ENCODE measurements at regions not wholly inside any gene's neighbourhood (a gene's known extent, or its start where the extent isn't known, plus 50 kb on each side); places are given as distances from the start of the nearest gene placed in this dataset.
"Not testable (repeated sequence)": the region's sequence is repeated elsewhere in the genome, so short reads cannot be mapped to it uniquely, and the experiment has no call there.

DNA sequence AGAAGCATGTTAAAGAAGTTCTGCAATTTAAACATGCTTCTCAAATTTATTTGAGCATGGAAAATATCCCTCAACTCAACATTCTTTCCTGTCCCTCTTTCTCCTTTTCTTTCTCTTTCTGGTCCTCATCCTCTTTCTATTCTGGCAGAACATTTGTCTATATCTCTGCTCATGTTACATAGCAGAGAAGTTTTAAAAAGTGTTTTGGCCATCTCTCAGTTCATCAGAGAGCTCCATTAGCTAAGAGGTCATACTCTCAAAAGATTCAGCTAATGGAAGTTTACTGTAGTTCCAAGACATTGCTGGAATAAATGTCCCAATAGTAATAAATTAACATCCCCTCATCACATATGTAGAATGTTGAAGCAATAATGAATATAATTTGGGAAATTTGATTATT, 53.5 kb downstream of the XCL2 start:
- Histone ChIP-seq H3K4me1 (ENCODE audit: control insufficient read depth, insufficient read depth, low read length, poor library complexity, severe bottlenecking) (no peaks in the 10 kb centered on the region), H3K27me3 (replicated peaks; ENCODE audit: control insufficient read depth, insufficient read depth, low read length, poor library complexity, severe bottlenecking) (no peaks in the 10 kb centered on the region), H3K9me3 (ENCODE audit: control insufficient read depth, low read length) (no peaks in the 10 kb centered on the region), H3K27ac (ENCODE audit: insufficient read depth, low read length, poor library complexity, severe bottlenecking) (no peak overlapping the region), H3K36me3 (ENCODE audit: control insufficient read depth, insufficient read depth, low read length) (no peaks in the 10 kb centered on the region), H3K4me3 (ENCODE audit: insufficient read depth, low read depth, low read length, poor library complexity, severe bottlenecking) (no peak overlapping the region)
- no peak for DNase-seq

- H3K4me3 ChIP-seq (ENCODE audit: insufficient read depth, low read depth, low read length, poor library complexity, severe bottlenecking): no peak overlapping the region
- no peaks in the 10 kb centered on the region for H3K27me3 ChIP-seq (replicated peaks; ENCODE audit: control insufficient read depth, insufficient read depth, low read length, poor library complexity, severe bottlenecking)
- H3K9me3 ChIP-seq (ENCODE audit: control insufficient read depth, low read length): no peaks in the 10 kb centered on the region
- peaks cover 8% of the 10 kb centered on the region for H3K4me1 ChIP-seq (ENCODE audit: control insufficient read depth, insufficient read depth, low read length, poor library complexity, severe bottlenecking)
- no peak for DNase-seq
- H3K36me3 ChIP-seq (ENCODE audit: control insufficient read depth, insufficient read depth, low read length): no peaks in the 10 kb centered on the region
- H3K27ac ChIP-seq (ENCODE audit: insufficient read depth, low read length, poor library complexity, severe bottlenecking): no peak overlapping the region
Observed at GRCh38 chr1:168488138-168488537, 55.7 kb downstream of the XCL2 start.

DNA sequence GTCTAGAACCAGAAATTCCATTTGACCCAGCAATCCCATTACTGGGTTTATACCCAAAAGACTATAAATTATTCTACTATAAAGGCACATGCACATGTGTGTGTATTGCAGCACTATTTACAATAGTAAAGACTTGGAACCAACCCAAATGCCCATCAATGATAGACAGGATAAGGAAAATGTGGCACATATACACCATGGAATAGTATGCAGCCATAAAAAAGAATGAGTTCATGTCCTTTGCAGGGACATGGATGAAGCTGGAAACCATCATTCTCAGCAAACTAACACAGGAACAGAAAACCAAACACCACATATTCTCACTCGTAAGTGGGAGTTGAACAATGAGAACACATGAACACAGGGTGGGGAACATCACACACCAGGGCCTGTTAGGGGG, 57.0 kb downstream of the XCL2 start:
- H3K27me3 ChIP-seq (replicated peaks; ENCODE audit: control insufficient read depth, insufficient read depth, low read length, poor library complexity, severe bottlenecking); H3K9me3 ChIP-seq (ENCODE audit: control insufficient read depth, low read length); DNase-seq; H3K4me1 ChIP-seq (ENCODE audit: control insufficient read depth, insufficient read depth, low read length, poor library complexity, severe bottlenecking); H3K27ac ChIP-seq (ENCODE audit: insufficient read depth, low read length, poor library complexity, severe bottlenecking); H3K36me3 ChIP-seq (ENCODE audit: control insufficient read depth, insufficient read depth, low read length); H3K4me3 ChIP-seq (ENCODE audit: insufficient read depth, low read depth, low read length, poor library complexity, severe bottlenecking): not testable (repeated sequence)

DNA sequence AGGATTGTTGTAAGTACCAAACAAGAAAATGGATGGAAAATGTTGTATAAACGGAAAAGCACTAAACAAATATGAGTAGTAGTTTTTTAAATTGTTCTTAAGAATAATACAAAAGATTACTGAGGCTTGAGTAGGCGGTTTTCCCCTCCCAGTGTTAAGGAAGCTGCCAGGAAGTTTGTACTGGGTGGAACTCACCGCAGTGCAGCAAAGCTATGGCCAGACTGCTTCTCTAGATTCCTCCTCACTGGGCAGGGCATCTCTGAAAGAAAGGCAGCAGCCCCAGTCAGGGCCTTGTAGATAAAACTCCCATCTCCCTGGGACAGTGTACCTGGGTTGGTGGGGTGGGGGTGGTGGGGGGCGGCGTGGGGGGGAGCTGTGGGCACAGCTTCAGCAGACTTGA, 58.7 kb downstream of the XCL2 start:
- no peak for DNase-seq
- H3K27ac ChIP-seq (ENCODE audit: insufficient read depth, low read length, poor library complexity, severe bottlenecking): peak overlapping the region; percentile 37

DNA sequence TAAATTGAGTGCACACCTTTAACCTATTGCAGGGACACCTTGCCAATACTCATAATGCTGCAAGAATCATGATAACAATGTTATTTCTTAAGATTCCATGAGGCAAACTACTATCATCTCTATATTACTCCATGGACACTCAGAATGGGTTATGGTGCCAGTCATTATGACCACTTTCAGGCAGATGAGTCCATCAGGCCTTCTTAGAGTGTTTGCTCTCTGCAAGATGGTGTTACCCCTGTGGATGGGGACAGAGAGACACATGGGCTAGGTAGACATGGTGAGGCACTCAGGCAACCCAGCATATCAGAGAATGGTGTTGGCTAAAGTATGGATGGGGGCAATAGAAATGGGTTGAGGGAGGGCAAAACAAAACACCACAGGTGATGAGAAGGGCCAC, 59.7 kb downstream of the XCL2 start:
- no peak overlapping the region for H3K27ac ChIP-seq (ENCODE audit: insufficient read depth, low read length, poor library complexity, severe bottlenecking)
- H3K4me1 ChIP-seq (ENCODE audit: control insufficient read depth, insufficient read depth, low read length, poor library complexity, severe bottlenecking): peaks cover 8% of the 10 kb centered on the region

More for the DNA sequence above, 58.7 kb downstream of the XCL2 start:
- Histone ChIP-seq H3K4me1 (ENCODE audit: control insufficient read depth, insufficient read depth, low read length, poor library complexity, severe bottlenecking) (peaks cover 8% of the 10 kb centered on the region), H3K4me3 (ENCODE audit: insufficient read depth, low read depth, low read length, poor library complexity, severe bottlenecking) (no peak overlapping the region), H3K9me3 (ENCODE audit: control insufficient read depth, low read length) (no peaks in the 10 kb centered on the region), H3K27me3 (replicated peaks; ENCODE audit: control insufficient read depth, insufficient read depth, low read length, poor library complexity, severe bottlenecking) (no peaks in the 10 kb centered on the region), H3K36me3 (ENCODE audit: control insufficient read depth, insufficient read depth, low read length) (no peaks in the 10 kb centered on the region)

GRCh38 chr1:168483539-168483938, 60.3 kb downstream of the XCL2 start:
- Histone ChIP-seq H3K4me1 (ENCODE audit: control insufficient read depth, insufficient read depth, low read length, poor library complexity, severe bottlenecking) (peaks cover 8% of the 10 kb centered on the region), H3K27ac (ENCODE audit: insufficient read depth, low read length, poor library complexity, severe bottlenecking) (no peak overlapping the region), H3K27me3 (replicated peaks; ENCODE audit: control insufficient read depth, insufficient read depth, low read length, poor library complexity, severe bottlenecking) (no peaks in the 10 kb centered on the region), H3K9me3 (ENCODE audit: control insufficient read depth, low read length) (no peaks in the 10 kb centered on the region), H3K36me3 (ENCODE audit: control insufficient read depth, insufficient read depth, low read length) (no peaks in the 10 kb centered on the region), H3K4me3 (ENCODE audit: insufficient read depth, low read depth, low read length, poor library complexity, severe bottlenecking) (no peak overlapping the region)
- DNase-seq: no peak

More for the DNA sequence above, 59.7 kb downstream of the XCL2 start:
- no peaks in the 10 kb centered on the region for H3K36me3 ChIP-seq (ENCODE audit: control insufficient read depth, insufficient read depth, low read length)
- no peaks in the 10 kb centered on the region for H3K9me3 ChIP-seq (ENCODE audit: control insufficient read depth, low read length)
- no peak overlapping the region for H3K4me3 ChIP-seq (ENCODE audit: insufficient read depth, low read depth, low read length, poor library complexity, severe bottlenecking)
- H3K27me3 ChIP-seq (replicated peaks; ENCODE audit: control insufficient read depth, insufficient read depth, low read length, poor library complexity, severe bottlenecking): no peaks in the 10 kb centered on the region
- DNase-seq: no peak

DNA sequence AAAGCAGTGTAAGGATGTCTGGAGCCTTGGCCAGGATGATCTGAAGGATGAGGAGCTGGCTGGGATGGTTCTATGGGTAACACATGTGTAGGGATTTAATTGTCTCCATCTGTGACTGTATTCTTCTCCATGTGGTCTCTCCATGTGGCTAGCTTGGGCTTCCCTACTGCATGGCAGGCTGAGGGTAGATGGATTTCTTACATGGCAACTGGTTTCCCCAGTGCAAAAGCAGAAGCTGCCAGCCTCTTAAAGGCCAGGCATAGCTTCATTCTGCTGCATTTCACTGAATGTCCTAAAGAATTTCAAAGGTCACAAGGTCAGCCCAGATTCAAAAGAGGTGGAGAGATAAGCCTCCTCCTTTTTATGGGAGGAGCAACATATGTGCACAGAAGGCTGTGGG, 61.7 kb downstream of the XCL2 start:
- no peaks in the 10 kb centered on the region for H3K9me3 ChIP-seq (ENCODE audit: control insufficient read depth, low read length)
- peaks cover 13% of the 10 kb centered on the region for H3K4me1 ChIP-seq (ENCODE audit: control insufficient read depth, insufficient read depth, low read length, poor library complexity, severe bottlenecking)
- no peak for DNase-seq
- H3K4me3 ChIP-seq (ENCODE audit: insufficient read depth, low read depth, low read length, poor library complexity, severe bottlenecking): no peak overlapping the region
- no peak overlapping the region for H3K27ac ChIP-seq (ENCODE audit: insufficient read depth, low read length, poor library complexity, severe bottlenecking)
- no peaks in the 10 kb centered on the region for H3K27me3 ChIP-seq (replicated peaks; ENCODE audit: control insufficient read depth, insufficient read depth, low read length, poor library complexity, severe bottlenecking)
- H3K36me3 ChIP-seq (ENCODE audit: control insufficient read depth, insufficient read depth, low read length): no peaks in the 10 kb centered on the region

GRCh38 chr1:168481586-168481985, 62.2 kb downstream of the XCL2 start:
- DNase-seq: no peak
- Histone ChIP-seq H3K4me1 (ENCODE audit: control insufficient read depth, insufficient read depth, low read length, poor library complexity, severe bottlenecking) (peaks cover 13% of the 10 kb centered on the region), H3K27ac (ENCODE audit: insufficient read depth, low read length, poor library complexity, severe bottlenecking) (no peak overlapping the region), H3K27me3 (replicated peaks; ENCODE audit: control insufficient read depth, insufficient read depth, low read length, poor library complexity, severe bottlenecking) (no peaks in the 10 kb centered on the region), H3K36me3 (ENCODE audit: control insufficient read depth, insufficient read depth, low read length) (no peaks in the 10 kb centered on the region), H3K9me3 (ENCODE audit: control insufficient read depth, low read length) (no peaks in the 10 kb centered on the region), H3K4me3 (ENCODE audit: insufficient read depth, low read depth, low read length, poor library complexity, severe bottlenecking) (no peak overlapping the region)

DNA sequence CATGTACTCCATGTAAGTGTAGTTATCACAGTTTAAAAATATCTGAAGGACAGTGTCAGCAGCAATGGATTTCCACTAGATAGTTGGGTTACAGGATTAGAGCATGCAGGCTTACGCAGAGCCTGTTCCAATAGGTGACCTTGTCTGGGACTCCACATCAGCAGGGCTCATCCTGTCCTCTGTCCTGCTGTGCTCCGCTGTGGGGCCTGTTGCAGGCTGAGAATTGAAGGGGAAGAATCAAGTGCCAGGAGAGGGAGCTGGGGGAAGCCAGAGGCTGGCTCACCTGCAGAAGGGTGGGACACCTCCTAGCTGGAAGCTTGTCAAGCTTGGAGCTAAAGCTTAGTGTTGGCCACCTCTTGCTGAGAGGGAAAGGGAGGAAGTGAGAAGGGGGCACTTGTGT, 62.8 kb downstream of the XCL2 start:
- no peak overlapping the region for H3K27ac ChIP-seq (ENCODE audit: insufficient read depth, low read length, poor library complexity, severe bottlenecking)
- no peaks in the 10 kb centered on the region for H3K27me3 ChIP-seq (replicated peaks; ENCODE audit: control insufficient read depth, insufficient read depth, low read length, poor library complexity, severe bottlenecking)
- no peak for DNase-seq
- H3K36me3 ChIP-seq (ENCODE audit: control insufficient read depth, insufficient read depth, low read length): no peaks in the 10 kb centered on the region
- no peaks in the 10 kb centered on the region for H3K9me3 ChIP-seq (ENCODE audit: control insufficient read depth, low read length)
- H3K4me1 ChIP-seq (ENCODE audit: control insufficient read depth, insufficient read depth, low read length, poor library complexity, severe bottlenecking): peaks cover 13% of the 10 kb centered on the region
- no peak overlapping the region for H3K4me3 ChIP-seq (ENCODE audit: insufficient read depth, low read depth, low read length, poor library complexity, severe bottlenecking)

GRCh38 chr1:168477792-168478191, 66.0 kb downstream of the XCL2 start:
- Histone ChIP-seq H3K36me3 (ENCODE audit: control insufficient read depth, insufficient read depth, low read length) (no peaks in the 10 kb centered on the region), H3K27ac (ENCODE audit: insufficient read depth, low read length, poor library complexity, severe bottlenecking) (no peak overlapping the region), H3K4me3 (ENCODE audit: insufficient read depth, low read depth, low read length, poor library complexity, severe bottlenecking) (no peak overlapping the region), H3K27me3 (replicated peaks; ENCODE audit: control insufficient read depth, insufficient read depth, low read length, poor library complexity, severe bottlenecking) (no peaks in the 10 kb centered on the region), H3K4me1 (ENCODE audit: control insufficient read depth, insufficient read depth, low read length, poor library complexity, severe bottlenecking) (peaks cover 5% of the 10 kb centered on the region), H3K9me3 (ENCODE audit: control insufficient read depth, low read length) (no peaks in the 10 kb centered on the region)
- no peak for DNase-seq
